Mesenchymal stem cell (in vitro differentiated cells and primary cell): ENCODE measurements at regions not wholly inside any gene's neighbourhood (a gene's known extent, or its start where the extent isn't known, plus 50 kb on each side); places are given as distances from the start of the nearest gene placed in this dataset.
A peak's percentile ranks its signal among the peaks of the same experiment; 100 is the strongest.

Experiments
- DNase-seq: peaks from one replicate; pipeline ENCODE4 v3.0.0-alpha.2; 2013
- H2AFZ ChIP-seq: one replicate; pipeline ENCODE4 v1.6.1; 2013; ENCODE audit warnings: low read depth, mild to moderate bottlenecking, control low read depth, inconsistent platforms, low read length, moderate library complexity
- H2AK5ac ChIP-seq: 2 replicates; pipeline ENCODE4 v1.6.1; 2013; ENCODE audit warnings: low read length, moderate library complexity, mild to moderate bottlenecking, inconsistent platforms; ENCODE audit not compliant: severe bottlenecking
- H2BK120ac ChIP-seq: one replicate; pipeline ENCODE4 v1.6.1; 2013; ENCODE audit warnings: low read depth, mild to moderate bottlenecking, inconsistent platforms, low read length, moderate library complexity
- H2BK12ac ChIP-seq, 2 experiments: one replicate each; pipeline ENCODE4 v1.6.1; 2013; ENCODE audit warnings: inconsistent platforms in 2 of 2, low read length in 2 of 2, mild to moderate bottlenecking in 2 of 2, moderate library complexity in 2 of 2, control low read depth in 1 of 2
- H2BK15ac ChIP-seq: one replicate; pipeline ENCODE4 v1.6.1; 2013; ENCODE audit warnings: mild to moderate bottlenecking, low read depth, inconsistent platforms; ENCODE audit not compliant: poor library complexity, severe bottlenecking
- H2BK5ac ChIP-seq: 2 replicates; pipeline ENCODE4 v1.6.1; 2013; ENCODE audit warnings: low read depth, mild to moderate bottlenecking, low read length, control low read depth, inconsistent platforms; ENCODE audit not compliant: poor library complexity, severe bottlenecking
- H3K14ac ChIP-seq, 2 experiments: one replicate each; pipeline ENCODE4 v1.6.1; 2013; ENCODE audit warnings: inconsistent platforms in 2 of 2, low read length in 2 of 2, control low read depth in 1 of 2, mild to moderate bottlenecking in 1 of 2, moderate library complexity in 1 of 2
- H3K18ac ChIP-seq, 2 experiments: one replicate each; pipeline ENCODE4 v1.6.1; 2013; ENCODE audit warnings: inconsistent platforms in 2 of 2, low read length in 2 of 2, control low read depth in 1 of 2, low read depth in 1 of 2, mild to moderate bottlenecking in 1 of 2
- H3K23ac ChIP-seq, 2 experiments: one replicate each; pipeline ENCODE4 v1.6.1; 2013; ENCODE audit warnings: inconsistent platforms in 2 of 2, low read length in 2 of 2, mild to moderate bottlenecking in 2 of 2, moderate library complexity in 2 of 2, control low read depth in 1 of 2
- H3K27ac ChIP-seq: 2 replicates; pipeline ENCODE4 v1.5.1; 2013; ENCODE audit warnings: mild to moderate bottlenecking, moderate library complexity, low read length, control low read depth, inconsistent platforms; ENCODE audit not compliant: poor library complexity, severe bottlenecking
- H3K27me3 ChIP-seq, 2 experiments: 2 replicates each; pipeline versions ENCODE4 v1.6.1 to v1.7.0; 2013; ENCODE audit warnings: low read length in 2 of 2, mild to moderate bottlenecking in 2 of 2, moderate library complexity in 2 of 2, control low read depth in 1 of 2, inconsistent platforms in 1 of 2; ENCODE audit not compliant: control insufficient read depth in 1 of 2, insufficient read depth in 1 of 2
- H3K36me3 ChIP-seq, 2 experiments: 2 replicates each; pipeline versions ENCODE4 v1.6.1 to v1.7.0; 2013; ENCODE audit warnings: low read length in 2 of 2, control low read depth in 1 of 2, inconsistent platforms in 1 of 2, low read depth in 1 of 2, mild to moderate bottlenecking in 1 of 2; ENCODE audit not compliant: insufficient read depth in 2 of 2, control insufficient read depth in 1 of 2
- H3K4ac ChIP-seq, 2 experiments: one replicate each; pipeline ENCODE4 v1.6.1; 2013; ENCODE audit warnings: inconsistent platforms in 2 of 2, low read length in 2 of 2, mild to moderate bottlenecking in 2 of 2, moderate library complexity in 2 of 2, control low read depth in 1 of 2, low read depth in 1 of 2
- H3K4me1 ChIP-seq: 2 replicates; pipeline ENCODE4 v1.6.1; 2013; ENCODE audit warnings: low read depth, low read length, control low read depth; ENCODE audit not compliant: control insufficient read depth, insufficient read depth
- H3K4me2 ChIP-seq: 2 replicates; pipeline ENCODE4 v1.6.1; 2013; ENCODE audit warnings: low read length, mild to moderate bottlenecking, inconsistent platforms; ENCODE audit not compliant: poor library complexity, severe bottlenecking
- H3K4me3 ChIP-seq, 2 experiments: 2 replicates each; pipeline versions ENCODE4 v1.5.1 to v1.7.0; 2013; ENCODE audit warnings: low read length in 2 of 2, mild to moderate bottlenecking in 2 of 2, control low read depth in 1 of 2, low read depth in 1 of 2; ENCODE audit not compliant: insufficient read depth in 1 of 2
- H3K79me1 ChIP-seq: replicated peaks from 2 replicates; pipeline ENCODE4 v1.6.1; 2013; ENCODE audit warnings: mild to moderate bottlenecking, control low read depth, low read length, inconsistent platforms; ENCODE audit not compliant: poor library complexity, severe bottlenecking
- H3K9ac ChIP-seq: 2 replicates; pipeline ENCODE4 v1.7.0; 2013; ENCODE audit warnings: mild to moderate bottlenecking, low read length, moderate library complexity
- H3K9me3 ChIP-seq: 2 replicates; pipeline ENCODE4 v1.7.0; 2013; ENCODE audit warnings: mild to moderate bottlenecking, low read length; ENCODE audit not compliant: control insufficient read depth
- H4K8ac ChIP-seq: one replicate; pipeline ENCODE4 v1.6.1; 2013; ENCODE audit warnings: inconsistent platforms, mild to moderate bottlenecking, low read length, moderate library complexity
- H4K91ac ChIP-seq: one replicate; pipeline ENCODE4 v1.6.1; 2013; ENCODE audit warnings: mild to moderate bottlenecking, low read length, inconsistent platforms
- WGBS: methylation state at CpG from one replicate; pipeline ENCODE4 v1.1.7; 2013; ENCODE audit warnings: mixed read lengths; 5-methylcytosine and 5-hydroxymethylcytosine counted together

GRCh38 chr5:175380701-175381100 lies 63.3 kb downstream of the DRD1 start:
- no peaks in the 10 kb centered on the region for H3K79me1 ChIP-seq
- no peak overlapping the region for H2AFZ ChIP-seq
- H3K36me3 ChIP-seq: no peaks in the 10 kb centered on the region
- no peak overlapping the region for H3K23ac ChIP-seq
- no peak overlapping the region for H3K4ac ChIP-seq
- H3K18ac ChIP-seq: no peak overlapping the region
- no peak overlapping the region for H3K4me3 ChIP-seq
- H2BK12ac ChIP-seq: no peak overlapping the region
- peaks cover 0 to 55% of the 10 kb centered on the region in 2 experiments for H3K27me3 ChIP-seq
- H4K8ac ChIP-seq: no peak overlapping the region
- no peak overlapping the region for H2BK15ac ChIP-seq
- H3K4me1 ChIP-seq: no peaks in the 10 kb centered on the region
- H3K4me2 ChIP-seq: no peak overlapping the region
- H3K14ac ChIP-seq: no peak overlapping the region
- H3K9ac ChIP-seq: no peak overlapping the region
- H3K27ac ChIP-seq: no peak overlapping the region
- WGBS: 82% methylated on average over 2 of the region's 2 CpGs
- no peak for DNase-seq
- no peak overlapping the region for H2BK5ac ChIP-seq
- no peak overlapping the region for H2AK5ac ChIP-seq
- peaks cover 6% of the 10 kb centered on the region for H3K9me3 ChIP-seq
- H2BK120ac ChIP-seq: no peak overlapping the region
- H4K91ac ChIP-seq: no peak overlapping the region

GRCh38 chr5:175379867-175380266 lies 64.1 kb downstream of the DRD1 start:
- Histone ChIP-seq H3K4ac (no peak overlapping the region), H3K4me3 (no peak overlapping the region)

GRCh38 chr5:175378444-175379028 lies 65.4 kb downstream of the DRD1 start:
- Histone ChIP-seq H3K23ac (no peak overlapping the region), H3K27me3 (peaks cover 0 to 54% of the 10 kb centered on the region in 2 experiments), H2BK5ac (no peak overlapping the region), H3K9ac (no peak overlapping the region), H4K8ac (no peak overlapping the region), H3K79me1 (no peaks in the 10 kb centered on the region), H3K4me3 (no peak overlapping the region), H3K27ac (no peak overlapping the region), H2AK5ac (no peak overlapping the region), H2BK12ac (no peak overlapping the region), H3K9me3 (peaks cover 6% of the 10 kb centered on the region), H3K4me2 (no peak overlapping the region), H2AFZ (no peak overlapping the region), H4K91ac (no peak overlapping the region), H3K18ac (no peak overlapping the region), H2BK15ac (no peak overlapping the region), H3K4ac (no peak overlapping the region), H2BK120ac (no peak overlapping the region), H3K14ac (no peak overlapping the region), H3K4me1 (no peaks in the 10 kb centered on the region), H3K36me3 (no peaks in the 10 kb centered on the region)
- 20% methylated on average over 3 of the region's 5 CpGs for WGBS
- peak; percentile 1 for DNase-seq

More at GRCh38 chr5:175379867-175380266, 64.1 kb downstream of the DRD1 start:
- no peak overlapping the region for H3K27ac ChIP-seq
- H2AK5ac ChIP-seq: no peak overlapping the region
- H3K23ac ChIP-seq: no peak overlapping the region
- no CpG with 5 or more reads among the region's 1 CpG for WGBS
- no peak overlapping the region for H3K18ac ChIP-seq
- H2AFZ ChIP-seq: no peak overlapping the region
- no peaks in the 10 kb centered on the region for H3K79me1 ChIP-seq
- no peak overlapping the region for H3K4me2 ChIP-seq
- H2BK15ac ChIP-seq: no peak overlapping the region
- no peak overlapping the region for H2BK120ac ChIP-seq
- no peaks in the 10 kb centered on the region for H3K4me1 ChIP-seq
- H3K9ac ChIP-seq: no peak overlapping the region
- no peak overlapping the region for H3K14ac ChIP-seq
- no peak overlapping the region for H2BK5ac ChIP-seq
- peaks cover 0 to 56% of the 10 kb centered on the region in 2 experiments for H3K27me3 ChIP-seq
- no peak overlapping the region for H4K91ac ChIP-seq
- no peak overlapping the region for H4K8ac ChIP-seq
- peaks cover 6% of the 10 kb centered on the region for H3K9me3 ChIP-seq
- DNase-seq: no peak
- no peak overlapping the region for H2BK12ac ChIP-seq
- H3K36me3 ChIP-seq: no peaks in the 10 kb centered on the region

GRCh38 chr5:175377816-175378215 lies 66.2 kb downstream of the DRD1 start:
- Histone ChIP-seq H3K9ac (no peak overlapping the region), H3K4me3 (no peak overlapping the region), H3K36me3 (no peaks in the 10 kb centered on the region), H3K79me1 (no peaks in the 10 kb centered on the region), H3K14ac (no peak overlapping the region), H3K4ac (no peak overlapping the region), H2AFZ (no peak overlapping the region), H3K23ac (no peak overlapping the region), H2BK120ac (no peak overlapping the region), H3K9me3 (peaks cover 6% of the 10 kb centered on the region), H4K91ac (no peak overlapping the region), H2BK15ac (no peak overlapping the region), H3K4me1 (no peaks in the 10 kb centered on the region), H3K4me2 (no peak overlapping the region), H2BK5ac (no peak overlapping the region), H3K27ac (no peak overlapping the region), H4K8ac (no peak overlapping the region), H2AK5ac (no peak overlapping the region), H2BK12ac (no peak overlapping the region), H3K18ac (no peak overlapping the region), H3K27me3 (peaks cover 0 to 48% of the 10 kb centered on the region in 2 experiments)
- WGBS: no CpG with 5 or more reads among the region's 1 CpG
- no peak for DNase-seq
